Mucosa of descending colon (tissue), 3 donors: ENCODE measurements at regions not wholly inside any gene's neighbourhood (a gene's known extent, or its start where the extent isn't known, plus 50 kb on each side); places are given as distances from the start of the nearest gene placed in this dataset.
"Not testable (repeated sequence)": the region's sequence is repeated elsewhere in the genome, so short reads cannot be mapped to it uniquely, and the experiment has no call there.

Experiments used
- ATAC-seq: fragments of 200-7000 bp; cut with Tn5 transposase; one replicate; pipeline ENCODE4 v1.9.1; 2020; ENCODE audit warnings: mild to moderate bottlenecking, moderate library complexity
- DNase-seq, 3 donors: peaks; one replicate each; pipeline ENCODE4 v3.0.0-alpha.2; 2020
- H3K36me3 ChIP-seq: fragments of 200-600 bp; one replicate; pipeline ENCODE4 v1.8.0; 2021; ENCODE audit warnings: low read depth, mild to moderate bottlenecking
- H3K4me1 ChIP-seq: fragments of 200-600 bp; one replicate; pipeline ENCODE4 v1.8.0; 2021; ENCODE audit warnings: low read depth, mild to moderate bottlenecking
- H3K4me3 ChIP-seq: fragments of 200-600 bp; one replicate; pipeline ENCODE4 v1.8.0; 2021; ENCODE audit warnings: mild to moderate bottlenecking
- H3K9me3 ChIP-seq: fragments of 200-600 bp; one replicate; pipeline ENCODE4 v1.8.0; 2021; ENCODE audit warnings: mild to moderate bottlenecking
- intact Hi-C, 2 donors: fragments of 100-400 bp; cut with DNase I in 1 of 2; cut with micrococcal nuclease in 1 of 2; formaldehyde crosslinking; loops; one replicate each; pipeline versions ENCODE4 v1.11.0 to v1.11.1; 2022; cut with DNase I, micrococcal nuclease
- TF ChIP-seq, protein P1 (sequence below): fragments of 200-600 bp; IDR thresholded peaks from one replicate; pipeline ENCODE4 v1.8.0; 2022; ENCODE audit warnings: antibody characterized with exemption, mild to moderate bottlenecking
- donor health status: DM: no; HTN: no; CAD: no; lungs with moderate emphysema.
- donor health status: DM: no; HTN: no; CAD: no.
- donor health status: DM: no; HTN: yes; CAD: no.

DNA sequence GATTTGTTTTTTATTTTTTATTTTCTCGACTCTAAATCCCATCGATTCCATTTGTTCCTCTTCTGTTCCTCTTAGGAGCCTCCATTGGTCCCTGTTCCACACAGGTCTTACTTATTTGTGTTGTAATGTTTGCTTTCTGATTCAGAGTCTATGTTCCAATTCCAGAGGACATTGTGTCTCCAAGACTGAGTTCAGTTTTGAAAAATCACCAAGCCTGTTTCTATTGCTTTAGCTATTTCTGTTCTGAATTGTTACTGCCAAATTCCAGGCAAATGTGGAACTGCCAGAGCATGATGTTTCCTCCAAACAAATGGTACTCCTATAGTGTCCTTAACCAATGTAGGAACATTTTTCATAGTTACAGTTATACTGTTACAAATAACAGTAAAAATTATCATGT, 270.9 kb upstream of the SPTLC3 start:
- Histone ChIP-seq H3K4me1 (no peaks in the 10 kb centered on the region), H3K9me3 (no peaks in the 10 kb centered on the region), H3K36me3 (no peaks in the 10 kb centered on the region), H3K4me3 (no peak overlapping the region)
- TF ChIP-seq, protein P1, sequence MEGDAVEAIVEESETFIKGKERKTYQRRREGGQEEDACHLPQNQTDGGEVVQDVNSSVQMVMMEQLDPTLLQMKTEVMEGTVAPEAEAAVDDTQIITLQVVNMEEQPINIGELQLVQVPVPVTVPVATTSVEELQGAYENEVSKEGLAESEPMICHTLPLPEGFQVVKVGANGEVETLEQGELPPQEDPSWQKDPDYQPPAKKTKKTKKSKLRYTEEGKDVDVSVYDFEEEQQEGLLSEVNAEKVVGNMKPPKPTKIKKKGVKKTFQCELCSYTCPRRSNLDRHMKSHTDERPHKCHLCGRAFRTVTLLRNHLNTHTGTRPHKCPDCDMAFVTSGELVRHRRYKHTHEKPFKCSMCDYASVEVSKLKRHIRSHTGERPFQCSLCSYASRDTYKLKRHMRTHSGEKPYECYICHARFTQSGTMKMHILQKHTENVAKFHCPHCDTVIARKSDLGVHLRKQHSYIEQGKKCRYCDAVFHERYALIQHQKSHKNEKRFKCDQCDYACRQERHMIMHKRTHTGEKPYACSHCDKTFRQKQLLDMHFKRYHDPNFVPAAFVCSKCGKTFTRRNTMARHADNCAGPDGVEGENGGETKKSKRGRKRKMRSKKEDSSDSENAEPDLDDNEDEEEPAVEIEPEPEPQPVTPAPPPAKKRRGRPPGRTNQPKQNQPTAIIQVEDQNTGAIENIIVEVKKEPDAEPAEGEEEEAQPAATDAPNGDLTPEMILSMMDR, result no peak
- DNase-seq (no peak), ATAC-seq (no peak)
- intact Hi-C loops, result no loop called here

DNA sequence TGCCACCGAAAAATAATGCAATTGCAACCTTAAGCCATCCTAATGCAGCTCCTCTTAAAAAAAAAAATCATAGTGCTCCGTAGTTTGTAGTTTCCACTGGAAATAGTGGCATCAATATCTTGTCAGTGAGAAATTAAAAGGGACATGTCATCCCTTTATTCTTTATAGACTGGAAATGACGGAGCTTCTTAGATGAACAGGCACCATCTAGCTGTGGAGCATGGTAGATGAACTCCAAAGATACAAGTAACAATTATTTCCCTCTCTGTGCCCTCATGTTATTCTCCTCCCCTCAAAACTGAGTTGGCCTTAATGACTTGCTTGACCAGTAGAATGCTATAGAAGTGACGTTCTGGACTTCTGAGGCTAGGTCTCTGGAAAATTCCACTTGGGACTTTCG, 268.1 kb upstream of the SPTLC3 start:
- intact Hi-C loops, result no loop called here
- no peak overlapping the region for H3K4me3 ChIP-seq
- no peaks in the 10 kb centered on the region for H3K9me3 ChIP-seq
- TF ChIP-seq, protein P1, result no peak
- ATAC-seq, result no peak
- no peaks in the 10 kb centered on the region for H3K36me3 ChIP-seq
- H3K4me1 ChIP-seq, result no peaks in the 10 kb centered on the region
- no peak for DNase-seq

DNA sequence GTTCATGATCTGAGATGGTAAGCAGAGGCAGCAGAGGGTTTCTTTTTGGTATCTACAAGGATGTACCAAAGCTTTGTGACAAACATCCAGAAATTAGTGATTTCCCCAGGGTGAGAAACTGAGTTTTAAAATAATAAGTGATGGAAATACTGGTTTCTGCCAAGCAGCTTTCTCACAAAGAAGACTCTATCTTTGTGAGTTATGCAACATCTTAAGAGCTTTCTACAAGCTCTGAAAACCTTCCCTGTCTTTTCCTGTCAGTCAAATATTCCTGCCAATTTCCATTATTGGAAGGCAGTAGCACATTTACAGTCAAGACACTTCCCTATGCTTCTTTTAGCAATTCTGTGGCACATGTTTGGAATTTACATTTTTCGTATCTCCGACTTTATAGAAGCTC, 264.7 kb upstream of the SPTLC3 start:
- no peaks in the 10 kb centered on the region for H3K9me3 ChIP-seq
- H3K36me3 ChIP-seq, result no peaks in the 10 kb centered on the region
- TF ChIP-seq, protein P1, result no peak
- intact Hi-C loops, result no loop called here
- ATAC-seq, result no peak
- no peak overlapping the region for H3K4me3 ChIP-seq
- DNase-seq, result no peak
- H3K4me1 ChIP-seq, result no peaks in the 10 kb centered on the region

DNA sequence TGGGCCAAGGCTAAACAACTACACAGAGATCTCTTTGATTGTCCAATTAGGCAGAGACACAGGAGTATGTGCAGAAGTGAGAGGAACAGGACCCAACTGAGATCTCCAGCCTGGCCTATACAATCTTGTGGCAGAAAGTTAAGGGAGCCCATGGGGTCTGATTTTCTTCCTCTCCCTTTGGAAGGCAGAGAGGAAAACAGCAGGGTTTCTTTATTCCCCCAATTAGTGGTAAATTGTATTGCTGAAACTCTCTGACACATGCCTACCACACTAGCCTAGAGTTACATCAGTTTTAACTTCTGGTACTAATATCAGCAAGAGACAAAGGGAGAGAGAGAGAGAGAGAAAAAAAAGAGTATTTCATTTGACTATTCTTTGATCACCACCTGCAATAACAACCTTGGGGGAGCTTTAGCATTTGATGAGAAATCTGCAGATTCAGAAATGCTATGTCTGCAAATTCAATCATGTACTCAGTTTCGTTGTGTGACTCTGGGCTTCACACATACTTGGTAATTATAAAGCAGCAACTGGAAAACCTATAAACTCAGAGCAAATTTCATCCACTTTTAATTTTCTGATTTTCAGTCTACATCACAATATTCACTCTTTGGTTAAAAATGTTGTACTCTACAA, 260.3 kb upstream of the SPTLC3 start:
- no peaks in the 10 kb centered on the region for H3K4me1 ChIP-seq
- no peak for DNase-seq
- intact Hi-C loops, result no loop called here
- H3K4me3 ChIP-seq, result no peak overlapping the region
- ATAC-seq, result no peak
- no peaks in the 10 kb centered on the region for H3K9me3 ChIP-seq
- TF ChIP-seq, protein P1, result no peak
- H3K36me3 ChIP-seq, result no peaks in the 10 kb centered on the region

DNA sequence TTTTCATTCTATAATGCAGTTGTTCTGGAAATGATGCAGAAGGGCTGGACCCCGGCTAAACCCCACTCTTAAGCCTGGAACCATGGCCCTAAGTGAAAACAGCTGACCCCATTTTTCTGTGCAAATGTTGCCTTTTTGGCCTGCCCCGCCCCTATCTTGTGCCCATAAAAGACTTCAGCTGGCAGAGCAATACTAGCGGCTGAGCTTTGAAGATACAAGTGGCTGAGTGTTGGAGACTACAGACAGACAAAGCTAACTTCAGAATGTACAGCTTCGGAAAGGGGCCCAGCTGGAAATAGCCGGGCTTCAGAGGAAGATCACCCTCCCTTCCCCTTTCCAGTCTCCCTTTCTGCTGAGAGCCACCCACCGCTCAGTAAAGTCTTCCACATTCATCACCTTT, 258.6 kb upstream of the SPTLC3 start:
- ATAC-seq (no peak), DNase-seq (no peak)
- Histone ChIP-seq H3K4me3 (no peak overlapping the region), H3K36me3 (no peaks in the 10 kb centered on the region), H3K4me1 (no peaks in the 10 kb centered on the region), H3K9me3 (no peaks in the 10 kb centered on the region)
- intact Hi-C loops, result no loop called here
- TF ChIP-seq, protein P1, result no peak

DNA sequence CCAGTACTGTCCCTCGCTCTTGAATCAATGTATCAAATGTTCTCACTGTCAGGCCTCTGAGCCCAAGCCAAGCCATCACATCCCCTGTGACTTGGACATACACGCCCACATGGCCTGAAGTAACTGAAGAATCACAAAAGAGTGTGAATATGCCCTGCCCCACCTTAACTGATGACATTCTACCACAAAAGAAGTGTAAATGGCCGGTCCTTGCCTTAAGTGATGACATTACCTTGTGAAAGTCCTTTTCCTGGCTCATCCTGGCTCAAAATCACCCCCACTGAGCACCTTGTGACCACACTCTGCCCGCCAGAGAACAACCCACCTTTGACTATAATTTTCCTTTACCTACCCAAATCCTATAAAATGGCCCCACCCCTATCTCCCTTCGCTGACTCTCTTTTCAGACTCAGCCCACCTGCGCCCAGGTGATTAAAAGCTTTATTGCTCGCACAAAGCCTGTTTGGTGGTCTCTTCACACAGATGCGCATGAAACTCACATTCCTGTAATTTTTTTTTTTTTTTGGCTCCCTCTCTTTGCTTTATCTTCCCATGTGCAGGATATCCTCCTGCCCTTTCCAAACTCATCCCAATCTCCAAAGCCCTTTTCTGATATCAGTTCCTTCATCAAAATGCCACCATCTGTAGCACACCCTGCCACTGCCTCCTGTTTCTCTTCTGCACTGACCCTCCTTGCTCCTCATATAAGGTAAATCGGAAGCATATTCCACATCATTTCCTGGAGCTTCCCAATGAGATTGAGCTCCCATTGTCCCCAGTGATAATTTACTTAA, 255.7 kb upstream of the SPTLC3 start:
- H3K4me3 ChIP-seq, intact Hi-C loops, H3K36me3 ChIP-seq, H3K4me1 ChIP-seq, ATAC-seq, H3K9me3 ChIP-seq, DNase-seq: not testable (repeated sequence)

DNA sequence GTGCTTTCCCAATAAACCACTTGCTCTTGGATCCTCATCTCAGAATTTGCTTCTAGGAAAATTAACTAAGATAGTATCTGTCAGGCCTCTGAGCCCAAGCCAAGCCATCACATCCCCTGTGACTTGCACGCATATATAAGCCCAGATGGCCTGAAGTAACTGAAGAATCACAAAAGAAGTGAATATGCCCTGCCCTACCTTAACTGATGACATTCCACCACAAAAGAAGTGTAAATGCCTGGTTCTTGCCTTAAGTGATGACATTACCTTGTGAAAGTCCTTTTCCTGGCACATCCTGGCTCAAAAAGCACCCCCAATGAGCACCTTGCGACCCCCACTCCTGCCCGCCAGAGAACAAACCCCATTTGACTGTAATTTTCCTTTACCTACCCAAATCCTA, 255.0 kb upstream of the SPTLC3 start:
- DNase-seq, result not testable (repeated sequence)

DNA sequence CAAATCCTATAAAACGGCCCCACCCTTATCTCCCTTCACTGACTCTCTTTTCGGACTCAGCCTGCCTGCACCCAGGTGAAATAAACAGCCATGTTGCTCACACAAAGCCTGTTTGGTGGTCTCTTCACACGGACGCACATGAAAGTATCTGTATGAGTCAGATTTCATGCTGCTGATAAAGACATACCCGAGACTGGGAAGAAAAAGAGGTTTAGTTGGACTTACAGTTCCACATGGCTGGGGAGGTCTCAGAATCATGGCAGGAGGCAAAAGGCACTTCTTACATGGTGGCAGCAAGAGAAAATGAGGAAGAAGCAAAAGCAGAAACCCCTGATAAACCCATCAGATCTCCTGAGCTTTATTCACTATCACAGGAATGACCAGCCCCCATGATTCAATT, 249.3 kb upstream of the SPTLC3 start:
- ATAC-seq, H3K4me3 ChIP-seq, H3K4me1 ChIP-seq, intact Hi-C loops, H3K9me3 ChIP-seq, H3K36me3 ChIP-seq, DNase-seq: not testable (repeated sequence)

More for the DNA sequence above, 255.0 kb upstream of the SPTLC3 start:
- ATAC-seq, H3K9me3 ChIP-seq, H3K4me1 ChIP-seq, intact Hi-C loops, H3K36me3 ChIP-seq, H3K4me3 ChIP-seq: not testable (repeated sequence)
